Activated CD8-positive, alpha-beta T cell treated with anti-CD3 and anti-CD28 coated beads, Interleukin-2, amount 10 ng/mL, durations not matched to agents 7 days and 5 days (primary cell): ENCODE measurements at regions not wholly inside any gene's neighbourhood (a gene's known extent, or its start where the extent isn't known, plus 50 kb on each side); places are given as distances from the start of the nearest gene placed in this dataset.
"Not testable (repeated sequence)": the region's sequence is repeated elsewhere in the genome, so short reads cannot be mapped to it uniquely, and the experiment has no call there.

Experiments used
- ATAC-seq: fragments of 150-1000 bp; cut with Tn5 transposase; one replicate; pipeline ENCODE4 v1.10.0; 2021; ENCODE audit warnings: moderate library complexity
- CTCF ChIA-PET: fragments of 350-600 bp; sonication (Branson Sonifier 250); formaldehyde crosslinking; loops from one replicate; lab custom pipeline; 2021; ENCODE audit warnings: antibody characterized with exemption; lab: Charles Lee
- POLR2A ChIA-PET: fragments of 350-600 bp; sonication (Branson Sonifier 250); formaldehyde crosslinking; loops from one replicate; lab custom pipeline; 2021; ENCODE audit warnings: antibody characterized with exemption; lab: Charles Lee
- DNase-seq: peaks from one replicate; pipeline ENCODE4 v3.0.0-alpha.2; 2020
- H3K27ac Mint-ChIP-seq: one replicate; pipeline ENCODE4 v1.8.0; 2021; ENCODE audit warnings: mild to moderate bottlenecking, mixed read lengths
- H3K27me3 Mint-ChIP-seq: one replicate; pipeline ENCODE4 v1.8.0; 2021; ENCODE audit warnings: low read depth, mixed read lengths
- H3K36me3 Mint-ChIP-seq: one replicate; pipeline ENCODE4 v1.8.0; 2021; ENCODE audit warnings: low read depth, mixed read lengths
- H3K4me1 Mint-ChIP-seq: one replicate; pipeline ENCODE4 v1.8.0; 2021; ENCODE audit warnings: low read depth, mixed read lengths
- H3K4me3 Mint-ChIP-seq: one replicate; pipeline ENCODE4 v1.8.0; 2021; ENCODE audit warnings: mild to moderate bottlenecking, mixed read lengths
- H3K9me3 Mint-ChIP-seq: one replicate; pipeline ENCODE4 v1.8.0; 2022; ENCODE audit warnings: mixed read lengths; ENCODE audit not compliant: insufficient read depth

DNA sequence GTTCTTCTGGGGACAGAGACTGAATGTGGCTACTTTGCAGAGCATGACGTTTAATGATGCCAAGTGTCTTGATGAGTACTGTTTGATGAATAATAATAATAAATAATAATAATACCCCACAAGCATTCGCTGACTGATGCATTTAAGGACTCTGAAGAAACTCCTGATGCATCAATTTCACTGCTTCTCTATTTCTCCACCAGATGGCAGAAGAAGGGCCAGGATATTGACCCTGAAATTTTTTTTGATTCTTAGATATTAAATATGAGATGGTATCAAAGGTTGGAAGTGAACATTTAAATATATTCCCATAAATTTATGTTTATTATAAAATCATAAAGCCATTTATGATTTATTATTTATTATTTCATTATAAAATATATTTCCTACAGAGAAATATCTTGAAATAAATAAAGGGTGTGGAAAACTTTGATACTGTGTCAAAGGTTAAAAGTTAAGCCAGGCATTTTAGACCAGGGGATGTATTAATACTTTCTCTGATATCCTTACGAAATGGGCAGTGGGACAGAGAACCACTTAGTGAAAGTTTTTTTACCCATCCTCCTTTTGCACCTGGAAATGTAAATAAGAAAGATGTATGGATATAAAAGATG, 170.9 kb downstream of the LACC1 start:
- Mint-ChIP-seq H3K36me3 (no peaks in the 10 kb centered on the region), H3K4me3 (no peak overlapping the region), H3K4me1 (peaks cover 2% of the 10 kb centered on the region), H3K9me3 (no peaks in the 10 kb centered on the region), H3K27ac (no peak overlapping the region), H3K27me3 (peaks cover 19% of the 10 kb centered on the region)
- ATAC-seq (no peak), DNase-seq (no peak)
- ChIA-PET POLR2A (no interaction called here), CTCF (no interaction called here)

DNA sequence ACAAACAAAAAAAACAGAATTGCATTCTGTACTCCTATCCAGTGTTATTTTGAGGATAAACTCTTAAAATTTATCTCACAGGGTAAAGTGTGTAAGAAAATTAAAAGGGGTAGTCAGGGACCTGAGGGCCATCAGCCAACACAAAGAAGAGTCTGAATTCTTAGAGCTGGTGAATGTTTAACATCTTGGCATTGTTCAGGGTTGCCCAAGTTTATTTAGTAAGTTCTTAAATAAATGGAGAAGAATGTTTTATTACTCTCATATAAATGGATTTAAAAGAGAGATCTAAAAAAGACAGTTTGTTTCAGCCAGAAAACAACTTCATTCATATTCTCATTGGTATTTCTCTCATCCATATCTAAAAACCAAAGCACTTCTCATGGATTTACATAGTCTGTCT, 171.7 kb downstream of the LACC1 start:
- ATAC-seq (no peak), DNase-seq (no peak)
- Mint-ChIP-seq H3K36me3 (no peaks in the 10 kb centered on the region), H3K4me1 (peaks cover 2% of the 10 kb centered on the region), H3K27me3 (peaks cover 23% of the 10 kb centered on the region), H3K9me3 (no peaks in the 10 kb centered on the region), H3K4me3 (no peak overlapping the region), H3K27ac (no peak overlapping the region)
- POLR2A ChIA-PET: no interaction called here
- CTCF ChIA-PET: interaction anchor here (1.6 kb wide), 1 partner anchor 386 kb away, joined by 7 read pairs; no protein-coding TSS in a partner anchor

DNA sequence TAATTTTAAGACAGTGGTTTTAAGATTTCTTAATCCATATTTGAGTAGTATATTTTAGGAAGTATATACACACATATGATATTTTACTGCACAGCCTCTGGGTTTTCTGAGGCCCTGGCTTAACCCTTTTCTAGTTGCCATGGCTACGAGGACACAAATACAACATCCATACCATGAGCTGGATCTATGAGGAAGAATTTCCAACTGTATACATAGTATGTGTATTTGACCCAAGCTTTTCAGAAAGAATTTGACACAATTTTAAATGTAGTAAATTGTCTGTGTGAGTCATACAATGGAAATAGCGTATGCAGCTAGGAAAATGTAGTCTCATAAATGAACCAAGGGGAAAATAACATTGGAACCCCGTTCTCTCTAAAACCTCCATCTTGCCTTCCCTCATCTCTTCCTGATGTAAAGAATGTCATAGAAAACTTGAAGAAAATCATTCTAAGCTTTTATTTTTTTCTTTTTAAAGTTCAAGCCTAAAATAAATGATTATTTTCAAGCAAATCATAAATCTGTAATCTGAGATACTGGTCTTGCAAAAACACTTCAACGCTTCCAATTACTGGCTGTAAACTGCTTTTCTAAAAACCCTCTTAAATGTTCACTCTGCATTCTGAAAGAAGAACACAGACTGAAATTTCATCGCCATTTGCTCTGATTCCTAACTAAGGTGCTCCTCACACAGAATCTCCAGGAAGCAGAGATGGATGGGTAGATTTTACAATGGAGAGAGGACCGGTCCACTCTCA, 172.4 kb downstream of the LACC1 start:
- ChIA-PET CTCF (interaction anchor here (1.6 kb wide), 1 partner anchor 385 kb away, joined by 7 read pairs; no protein-coding TSS in a partner anchor), POLR2A (no interaction called here)
- peaks cover 2% of the 10 kb centered on the region for H3K4me1 Mint-ChIP-seq
- H3K4me3 Mint-ChIP-seq: no peak overlapping the region
- no peak for DNase-seq
- peaks cover 22% of the 10 kb centered on the region for H3K27me3 Mint-ChIP-seq
- H3K9me3 Mint-ChIP-seq: no peaks in the 10 kb centered on the region
- no peaks in the 10 kb centered on the region for H3K36me3 Mint-ChIP-seq
- no peak for ATAC-seq
- no peak overlapping the region for H3K27ac Mint-ChIP-seq

DNA sequence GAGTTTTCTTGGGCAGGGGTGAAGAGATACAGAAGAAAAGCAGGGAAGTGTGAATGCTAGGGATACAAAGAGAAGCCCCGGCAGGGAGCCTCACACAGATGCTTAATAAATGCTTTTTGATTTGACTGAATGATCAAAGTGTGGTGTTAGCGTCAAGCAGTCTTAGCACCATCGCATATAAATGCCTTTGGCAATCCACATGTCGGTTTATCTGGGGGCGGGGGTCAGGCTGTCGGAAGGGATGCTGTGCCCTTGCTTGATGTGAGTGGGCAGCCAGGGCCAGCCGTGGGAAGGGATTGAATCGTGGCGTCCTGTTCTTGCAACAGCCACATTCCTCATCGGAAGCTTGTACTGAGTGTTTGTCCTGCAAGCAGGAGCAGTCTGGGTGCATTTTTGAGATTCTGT, 173.1 kb downstream of the LACC1 start:
- Mint-ChIP-seq H3K27me3 (peaks cover 18% of the 10 kb centered on the region), H3K36me3 (no peaks in the 10 kb centered on the region), H3K27ac (no peak overlapping the region), H3K4me1 (peaks cover 2% of the 10 kb centered on the region), H3K4me3 (no peak overlapping the region), H3K9me3 (no peaks in the 10 kb centered on the region)
- CTCF ChIA-PET: no interaction called here
- POLR2A ChIA-PET: no interaction called here
- DNase-seq (no peak), ATAC-seq (no peak)

DNA sequence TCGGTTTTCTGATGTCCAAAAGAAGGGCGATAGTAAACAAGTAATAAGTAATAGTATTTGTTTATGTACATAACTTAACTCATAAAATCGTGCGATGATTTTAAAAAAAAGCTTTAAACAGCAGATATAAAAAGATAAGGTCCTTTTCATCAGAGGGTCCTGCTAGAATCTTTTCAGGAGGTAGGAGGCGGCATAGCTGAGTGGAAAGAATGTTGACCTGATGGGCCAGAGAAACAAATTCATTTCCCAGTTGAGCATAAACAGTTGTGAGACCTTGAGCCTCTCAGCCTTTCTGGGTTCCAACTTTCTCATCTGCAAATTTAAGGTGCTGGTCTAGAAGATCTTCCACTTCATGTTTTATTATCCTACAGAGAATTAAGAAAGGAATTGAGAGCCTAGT, 173.5 kb downstream of the LACC1 start:
- no peak overlapping the region for H3K27ac Mint-ChIP-seq
- ATAC-seq (no peak), DNase-seq (no peak)
- no peaks in the 10 kb centered on the region for H3K36me3 Mint-ChIP-seq
- peaks cover 15% of the 10 kb centered on the region for H3K27me3 Mint-ChIP-seq
- no peak overlapping the region for H3K4me3 Mint-ChIP-seq
- ChIA-PET POLR2A (no interaction called here), CTCF (no interaction called here)
- peaks cover 2% of the 10 kb centered on the region for H3K4me1 Mint-ChIP-seq
- H3K9me3 Mint-ChIP-seq: no peaks in the 10 kb centered on the region

DNA sequence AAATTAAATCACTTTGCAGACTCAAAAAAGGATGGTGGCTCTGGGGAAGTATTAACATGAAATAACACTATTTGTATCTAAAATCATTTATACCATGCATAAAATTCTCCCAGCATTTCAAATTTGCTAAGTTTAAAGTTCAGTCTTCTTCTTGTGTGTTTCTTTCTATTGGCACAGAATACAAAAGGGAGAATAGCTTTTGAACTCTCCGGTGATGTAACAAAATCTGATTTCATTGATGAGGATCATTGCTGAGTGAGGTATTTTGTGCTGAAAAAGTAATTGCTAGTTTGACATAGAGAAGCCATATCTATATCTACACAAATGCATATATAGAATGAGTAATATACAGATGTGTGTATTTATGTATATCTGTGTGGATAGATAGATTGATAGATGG, 174.8 kb downstream of the LACC1 start:
- no peak for DNase-seq
- ATAC-seq: no peak
- CTCF ChIA-PET: no interaction called here
- H3K36me3 Mint-ChIP-seq: no peaks in the 10 kb centered on the region
- H3K27me3 Mint-ChIP-seq: peaks cover 20% of the 10 kb centered on the region
- POLR2A ChIA-PET: no interaction called here
- no peak overlapping the region for H3K4me3 Mint-ChIP-seq
- H3K27ac Mint-ChIP-seq: no peak overlapping the region
- no peaks in the 10 kb centered on the region for H3K9me3 Mint-ChIP-seq
- peaks cover 2% of the 10 kb centered on the region for H3K4me1 Mint-ChIP-seq

DNA sequence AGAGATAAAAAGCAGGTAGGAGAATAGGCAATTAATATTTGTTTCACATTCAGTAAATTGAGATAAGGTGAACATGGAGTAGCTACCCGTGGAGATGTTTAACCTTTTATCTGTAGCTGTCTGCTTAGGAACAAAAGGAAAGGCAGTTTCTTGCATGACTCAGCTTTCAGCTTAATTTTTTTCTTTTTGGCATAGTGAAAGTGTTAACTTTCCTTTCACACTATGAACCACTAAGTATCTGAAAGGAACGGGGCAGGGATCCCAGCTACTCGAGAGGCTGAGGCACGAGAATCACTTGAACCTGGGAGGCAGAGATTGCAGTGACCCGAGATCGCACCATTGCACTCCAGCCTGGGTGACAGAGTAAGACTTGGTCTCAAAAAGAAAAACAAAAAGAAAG, 176.0 kb downstream of the LACC1 start:
- H3K36me3 Mint-ChIP-seq, H3K4me3 Mint-ChIP-seq, ATAC-seq, H3K4me1 Mint-ChIP-seq, DNase-seq, POLR2A ChIA-PET, H3K9me3 Mint-ChIP-seq, CTCF ChIA-PET, H3K27ac Mint-ChIP-seq: not testable (repeated sequence)
- peaks cover 20% of the 10 kb centered on the region for H3K27me3 Mint-ChIP-seq

DNA sequence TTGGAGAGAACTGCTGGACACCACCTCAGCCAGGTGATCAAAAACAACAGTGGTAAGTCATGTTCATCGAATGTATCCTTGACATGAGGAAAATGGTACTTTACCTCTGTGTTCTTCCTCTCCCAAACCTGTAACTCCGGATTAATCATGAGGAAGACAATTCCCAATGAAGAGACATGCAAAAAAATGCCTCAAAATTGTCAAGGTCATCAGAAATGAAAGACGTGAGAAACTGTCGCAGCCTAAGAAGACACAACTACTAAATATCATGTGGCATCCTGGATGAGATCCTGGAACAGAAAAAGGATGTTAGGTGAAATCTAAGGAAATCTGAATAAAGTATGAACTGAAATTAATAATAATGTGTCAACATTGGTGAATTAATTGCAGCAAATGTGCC, 178.4 kb downstream of the LACC1 start:
- Mint-ChIP-seq H3K9me3 (no peaks in the 10 kb centered on the region), H3K27ac (no peak overlapping the region), H3K4me1 (peaks cover 2% of the 10 kb centered on the region), H3K27me3 (peaks cover 14% of the 10 kb centered on the region), H3K36me3 (no peaks in the 10 kb centered on the region), H3K4me3 (no peak overlapping the region)
- ChIA-PET CTCF (no interaction called here), POLR2A (no interaction called here)
- no peak for ATAC-seq
- DNase-seq: no peak

DNA sequence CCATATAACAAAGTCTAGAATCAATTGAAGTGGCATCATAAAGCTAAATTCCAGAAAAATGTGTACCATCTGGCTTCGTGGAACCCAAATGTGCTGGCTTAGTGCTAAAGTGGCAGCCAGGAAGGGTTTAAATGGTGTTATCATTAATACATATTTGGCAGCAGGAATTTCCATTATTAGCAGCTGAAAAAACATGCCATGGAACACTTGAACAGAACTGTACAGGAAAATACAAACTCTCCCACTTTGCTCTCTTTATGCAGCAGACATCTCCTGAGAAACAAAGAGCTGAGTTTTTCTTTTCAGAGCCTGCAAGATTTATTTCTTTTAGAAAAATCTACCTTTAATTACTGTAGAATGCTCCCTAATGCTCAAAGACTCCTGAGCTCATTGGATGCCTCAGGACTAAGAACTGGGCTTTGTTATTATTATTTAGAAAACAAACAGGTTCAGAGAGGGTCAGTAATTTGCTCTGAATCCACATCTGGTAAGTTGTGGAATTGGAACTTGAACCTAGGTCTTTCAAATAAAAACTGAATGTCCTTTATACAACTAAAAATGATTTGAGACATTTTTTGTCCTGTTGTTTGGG, 179.0 kb downstream of the LACC1 start:
- Mint-ChIP-seq H3K27me3 (peaks cover 13% of the 10 kb centered on the region), H3K27ac (no peak overlapping the region), H3K4me1 (peaks cover 2% of the 10 kb centered on the region), H3K36me3 (no peaks in the 10 kb centered on the region), H3K9me3 (no peaks in the 10 kb centered on the region), H3K4me3 (no peak overlapping the region)
- ATAC-seq (no peak), DNase-seq (no peak)
- POLR2A ChIA-PET: no interaction called here
- CTCF ChIA-PET: no interaction called here

DNA sequence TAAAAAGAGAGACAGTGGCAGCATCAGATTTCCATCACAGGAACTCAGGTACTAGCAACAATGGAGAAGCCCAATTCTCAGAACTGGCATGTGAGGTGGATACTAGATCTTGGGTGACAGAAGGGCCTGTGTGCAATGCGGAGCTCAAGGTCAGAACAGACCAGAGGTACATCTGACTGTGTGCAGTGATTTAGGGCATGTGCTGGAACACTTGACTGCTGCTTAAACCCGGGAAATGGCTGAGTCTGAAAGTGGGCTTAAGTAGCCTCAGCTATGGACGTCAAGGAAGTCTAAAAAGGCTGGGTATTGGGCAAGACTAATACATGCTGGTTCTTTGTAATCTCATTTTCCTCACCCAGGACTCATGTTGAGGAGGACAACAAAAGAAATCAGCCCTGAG, 182.2 kb downstream of the LACC1 start:
- POLR2A ChIA-PET: no interaction called here
- peaks cover 6% of the 10 kb centered on the region for H3K27me3 Mint-ChIP-seq
- no peaks in the 10 kb centered on the region for H3K9me3 Mint-ChIP-seq
- no peak overlapping the region for H3K27ac Mint-ChIP-seq
- CTCF ChIA-PET: no interaction called here
- H3K4me3 Mint-ChIP-seq: no peak overlapping the region
- DNase-seq (no peak), ATAC-seq (no peak)
- no peaks in the 10 kb centered on the region for H3K4me1 Mint-ChIP-seq
- no peaks in the 10 kb centered on the region for H3K36me3 Mint-ChIP-seq

DNA sequence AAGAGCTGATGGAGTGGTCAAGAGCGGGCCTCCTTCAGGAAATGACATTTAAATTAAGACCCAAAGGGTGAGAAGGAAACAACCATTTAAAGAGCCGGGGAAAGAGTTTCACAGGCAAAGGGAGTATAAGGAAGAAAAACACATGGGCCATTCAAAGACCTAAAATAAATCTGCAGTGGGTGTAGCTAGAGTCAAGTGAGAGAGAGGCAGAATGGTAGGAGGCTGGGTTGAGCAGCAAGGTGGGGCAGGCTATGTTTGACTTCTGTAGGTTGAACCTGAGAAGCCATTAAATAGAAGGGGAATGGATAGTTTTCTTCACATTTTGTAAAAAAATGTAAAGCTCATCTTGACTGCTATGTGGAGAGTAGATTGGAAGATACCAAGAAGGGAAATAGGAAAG, 183.8 kb downstream of the LACC1 start:
- ATAC-seq (no peak), DNase-seq (no peak)
- no peak overlapping the region for H3K27ac Mint-ChIP-seq
- H3K9me3 Mint-ChIP-seq: no peaks in the 10 kb centered on the region
- no peaks in the 10 kb centered on the region for H3K36me3 Mint-ChIP-seq
- no peak overlapping the region for H3K4me3 Mint-ChIP-seq
- ChIA-PET POLR2A (no interaction called here), CTCF (no interaction called here)
- no peaks in the 10 kb centered on the region for H3K4me1 Mint-ChIP-seq
- H3K27me3 Mint-ChIP-seq: peaks cover 5% of the 10 kb centered on the region

DNA sequence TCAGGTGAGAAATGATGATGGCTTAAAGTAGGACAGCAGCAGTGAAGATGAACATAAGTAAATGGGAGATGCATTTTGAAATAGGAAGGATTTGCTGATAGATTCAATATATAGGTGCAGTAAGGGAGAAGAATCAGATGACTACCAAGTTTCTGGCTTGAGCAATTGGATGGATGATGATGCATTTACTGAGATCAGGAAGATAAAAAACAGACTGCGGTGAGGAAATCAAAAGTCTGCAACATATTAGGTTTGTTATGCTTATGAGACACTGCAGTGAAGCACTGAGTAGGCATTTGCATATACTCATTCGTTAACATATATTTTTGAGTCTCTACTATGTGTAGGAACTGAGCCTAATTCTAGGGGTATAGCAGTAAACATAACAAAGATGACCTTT, 184.2 kb downstream of the LACC1 start:
- H3K4me3 Mint-ChIP-seq: no peak overlapping the region
- H3K27ac Mint-ChIP-seq: no peak overlapping the region
- no peaks in the 10 kb centered on the region for H3K36me3 Mint-ChIP-seq
- H3K4me1 Mint-ChIP-seq: no peaks in the 10 kb centered on the region
- POLR2A ChIA-PET: no interaction called here
- no peaks in the 10 kb centered on the region for H3K9me3 Mint-ChIP-seq
- peaks cover 3% of the 10 kb centered on the region for H3K27me3 Mint-ChIP-seq
- CTCF ChIA-PET: no interaction called here
- DNase-seq (no peak), ATAC-seq (no peak)
